M059J (cell line): ENCODE measurements at regions not wholly inside any gene's neighbourhood (a gene's known extent, or its start where the extent isn't known, plus 50 kb on each side); places are given as distances from the start of the nearest gene placed in this dataset.
A peak's percentile ranks its signal among the peaks of the same experiment; 100 is the strongest.

Source experiments
- DNase-seq: peaks from one replicate; pipeline ENCODE4 v3.0.0-alpha.2; 2012; ENCODE audit warnings: low read depth

GRCh38 chr16:52874042-52874441 is 178.7 kb downstream of the CHD9NB start:
- DNase-seq = no peak

- no peak for DNase-seq
Observed at GRCh38 chr16:52872731-52873130, 180.0 kb downstream of the CHD9NB start.

GRCh38 chr16:52871481-52871880 is 181.2 kb downstream of the CHD9NB start:
- DNase-seq = no peak

GRCh38 chr16:52869243-52869642 is 183.5 kb downstream of the CHD9NB start:
- no peak for DNase-seq

- no peak for DNase-seq
Observed at GRCh38 chr16:52863000-52863399, 189.7 kb downstream of the CHD9NB start.

GRCh38 chr16:52861614-52862022 is 191.1 kb downstream of the CHD9NB start:
- DNase-seq = peak; percentile 18

GRCh38 chr16:52855463-52855862 is 197.2 kb downstream of the CHD9NB start:
- DNase-seq = no peak

GRCh38 chr16:52852978-52853377 is 199.7 kb downstream of the CHD9NB start:
- no peak for DNase-seq

GRCh38 chr16:52851211-52851740 is 201.4 kb downstream of the CHD9NB start:
- no peak for DNase-seq

- DNase-seq = no peak
Observed at GRCh38 chr16:52843381-52843780, 209.3 kb downstream of the CHD9NB start.

- DNase-seq = peak; percentile 82
Observed at GRCh38 chr16:52837251-52837650, 215.4 kb downstream of the CHD9NB start.

GRCh38 chr16:52834736-52835465 is 217.8 kb downstream of the CHD9NB start:
- no peak for DNase-seq

- DNase-seq = no peak
Observed at GRCh38 chr16:52832771-52833170, 219.9 kb downstream of the CHD9NB start.

- DNase-seq = no peak
Observed at GRCh38 chr16:52827456-52827855, 225.2 kb downstream of the CHD9NB start.

GRCh38 chr16:52825892-52826291 is 226.8 kb downstream of the CHD9NB start:
- DNase-seq = peak; percentile 28

GRCh38 chr16:52819808-52820207 is 232.9 kb downstream of the CHD9NB start:
- DNase-seq = no peak

- no peak for DNase-seq
Observed at GRCh38 chr16:52819405-52819804, 233.3 kb downstream of the CHD9NB start.

- no peak for DNase-seq
Observed at GRCh38 chr16:52817696-52818095, 235.0 kb downstream of the CHD9NB start.

GRCh38 chr16:52816993-52817392 is 235.7 kb downstream of the CHD9NB start:
- no peak for DNase-seq

- peak; percentile 97 for DNase-seq
Observed at GRCh38 chr16:52812678-52813556, 239.8 kb downstream of the CHD9NB start.

- no peak for DNase-seq
Observed at GRCh38 chr16:52805559-52806168, 247.0 kb downstream of the CHD9NB start.

- no peak for DNase-seq
Observed at GRCh38 chr16:52800432-52800831, 252.3 kb downstream of the CHD9NB start.
